ENCODE measurements at regions not wholly inside any gene's neighbourhood (a gene's known extent, or its start where the extent isn't known, plus 50 kb on each side); places are given as distances from the start of the nearest gene placed in this dataset.
A peak's percentile ranks its signal among the peaks of the same experiment; 100 is the strongest.

DNA sequence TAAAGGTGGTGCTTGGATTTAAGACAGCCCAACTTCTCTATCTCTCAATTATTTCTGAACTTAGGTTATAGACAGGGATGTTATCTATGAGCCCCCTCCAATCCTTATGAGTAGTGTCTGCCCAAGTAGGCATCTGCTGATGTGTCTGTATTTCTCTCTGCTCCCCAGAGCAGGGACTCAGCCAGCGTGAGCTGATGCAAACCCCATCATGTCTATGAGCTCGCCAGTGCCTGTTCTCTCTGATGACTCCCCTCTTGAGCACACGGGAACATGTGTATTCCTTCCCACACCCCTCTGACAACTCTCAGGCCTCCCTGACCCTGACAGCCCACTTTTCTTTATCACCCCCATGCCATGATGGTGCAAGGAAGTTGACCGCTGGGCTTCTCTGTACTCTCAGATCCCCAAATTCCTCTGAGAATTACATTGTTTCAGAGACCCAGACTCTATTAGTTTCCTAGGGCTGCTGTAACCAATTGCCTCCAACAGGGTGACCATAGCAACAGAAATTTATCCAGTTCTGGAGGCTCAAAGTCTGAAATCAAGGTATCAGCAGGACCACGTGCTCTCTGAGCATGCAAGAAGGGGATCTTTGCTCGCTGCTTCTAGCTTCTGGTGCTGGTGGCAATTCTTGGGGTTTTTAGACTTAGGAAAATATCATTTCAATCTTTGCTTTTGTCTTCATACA lies 73.5 kb upstream of the ST8SIA2 start:
- Histone ChIP-seq H3K27ac (ENCODE audit: low read depth in 2 of 2, low read length in 2 of 2) (no peak overlapping the region), H3K9me3 (ENCODE audit: control insufficient read depth in 2 of 3, insufficient read depth in 1 of 3, low read length in 3 of 3) (no peaks in the 10 kb centered on the region), H3K36me3 (ENCODE audit: control insufficient read depth in 2 of 3, insufficient read depth in 3 of 3, low read length in 3 of 3) (no peaks in the 10 kb centered on the region), H3K4me3 (ENCODE audit: low read length in 3 of 3) (no peak overlapping the region), H3K9ac (ENCODE audit: low read length in 3 of 3) (no peak overlapping the region), H3K27me3 (ENCODE audit: control insufficient read depth, insufficient read depth, low read length) (no peaks in the 10 kb centered on the region), H3K4me1 (ENCODE audit: control insufficient read depth in 2 of 3, insufficient read depth in 2 of 3, low read depth in 1 of 3, low read length in 3 of 3) (no peaks in the 10 kb centered on the region)
- no peak for DNase-seq
- TF ChIP-seq CTCF (IDR thresholded peaks at IDR 0.05; ENCODE audit: borderline replicate concordance, extremely low read depth, insufficient read depth), result no peak
- no peak for FAIRE-seq
- intact Hi-C loops (cut with DNase I), result no loop called here

DNA sequence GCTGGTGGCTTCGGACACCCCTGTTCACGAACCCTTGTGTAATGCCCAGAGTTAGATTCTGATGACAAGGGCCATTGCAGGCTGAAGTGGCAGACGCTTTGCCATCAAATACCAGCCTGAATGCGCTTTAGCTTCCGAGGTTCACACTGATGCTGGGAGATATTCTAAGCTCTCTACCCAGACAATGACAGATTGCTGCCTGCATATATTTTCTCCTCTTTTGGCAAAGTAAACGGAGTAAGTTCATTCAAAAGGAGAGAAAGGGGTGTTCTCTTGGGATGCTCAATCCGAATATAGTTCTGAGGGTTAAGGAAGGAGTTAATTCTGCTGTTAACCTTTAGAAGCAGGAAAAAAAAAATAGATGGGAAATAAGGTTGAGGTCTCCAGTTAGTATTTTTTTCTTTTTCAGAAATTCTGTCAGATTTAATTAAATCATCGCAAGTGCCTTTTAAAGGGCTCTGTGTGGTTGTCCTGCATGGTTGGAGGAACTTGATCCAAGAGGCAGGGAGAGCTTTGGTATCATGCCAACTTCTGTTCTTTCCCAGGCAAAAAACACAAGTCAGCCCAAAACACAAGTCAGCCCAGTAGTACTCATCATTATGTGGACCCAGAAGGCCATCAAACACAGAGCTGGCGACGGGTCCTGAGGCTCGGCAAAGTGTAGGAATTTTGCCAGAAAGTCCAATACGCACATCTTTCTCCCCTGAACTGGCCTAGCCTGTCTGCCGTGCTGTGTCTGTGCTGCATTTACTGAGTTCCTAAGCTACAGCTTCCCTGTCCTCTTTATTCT lies 70.9 kb upstream of the ST8SIA2 start:
- DNase-seq (peak in 1 of 5 donors; percentile 29), FAIRE-seq (no peak)
- Histone ChIP-seq H3K27me3 (ENCODE audit: control insufficient read depth, insufficient read depth, low read length) (no peaks in the 10 kb centered on the region), H3K27ac (ENCODE audit: low read depth in 2 of 2, low read length in 2 of 2) (no peak overlapping the region), H3K9ac (ENCODE audit: low read length in 3 of 3) (no peak overlapping the region), H3K4me1 (ENCODE audit: control insufficient read depth in 2 of 3, insufficient read depth in 2 of 3, low read depth in 1 of 3, low read length in 3 of 3) (no peaks in the 10 kb centered on the region), H3K36me3 (ENCODE audit: control insufficient read depth in 2 of 3, insufficient read depth in 3 of 3, low read length in 3 of 3) (no peaks in the 10 kb centered on the region), H3K4me3 (ENCODE audit: low read length in 3 of 3) (no peak overlapping the region), H3K9me3 (ENCODE audit: control insufficient read depth in 2 of 3, insufficient read depth in 1 of 3, low read length in 3 of 3) (no peaks in the 10 kb centered on the region)
- TF ChIP-seq CTCF (IDR thresholded peaks at IDR 0.05; ENCODE audit: borderline replicate concordance, extremely low read depth, insufficient read depth), result no peak
- intact Hi-C loops (cut with DNase I), result no loop called here

DNA sequence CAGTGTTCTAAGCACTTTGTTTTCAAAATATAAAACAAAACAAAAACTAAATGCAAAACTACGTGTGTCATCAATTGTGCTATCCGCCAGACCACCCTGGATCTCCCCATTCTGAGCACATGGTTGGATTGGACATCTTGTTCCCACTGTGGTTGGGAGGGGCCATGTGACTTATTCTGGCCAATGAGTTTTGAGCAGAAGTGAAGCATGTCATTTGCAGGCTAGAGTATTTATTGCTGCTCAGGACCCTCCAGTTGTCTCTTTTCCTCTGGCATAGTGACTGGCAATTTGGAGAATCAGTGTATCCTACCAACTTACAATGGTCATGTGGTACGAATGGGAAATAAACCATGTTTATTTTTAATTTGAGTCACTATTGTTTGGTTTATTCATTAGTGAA lies 70.2 kb upstream of the ST8SIA2 start:
- no peaks in the 10 kb centered on the region for H3K4me1 ChIP-seq (ENCODE audit: control insufficient read depth in 2 of 3, insufficient read depth in 2 of 3, low read depth in 1 of 3, low read length in 3 of 3)
- no peak overlapping the region for H3K27ac ChIP-seq (ENCODE audit: low read depth in 2 of 2, low read length in 2 of 2)
- TF ChIP-seq CTCF (IDR thresholded peaks at IDR 0.05; ENCODE audit: borderline replicate concordance, extremely low read depth, insufficient read depth), result no peak
- no peaks in the 10 kb centered on the region for H3K9me3 ChIP-seq (ENCODE audit: control insufficient read depth in 2 of 3, insufficient read depth in 1 of 3, low read length in 3 of 3)
- no peak overlapping the region for H3K9ac ChIP-seq (ENCODE audit: low read length in 3 of 3)
- H3K36me3 ChIP-seq (ENCODE audit: control insufficient read depth in 2 of 3, insufficient read depth in 3 of 3, low read length in 3 of 3), result no peaks in the 10 kb centered on the region
- H3K27me3 ChIP-seq (ENCODE audit: control insufficient read depth, insufficient read depth, low read length), result no peaks in the 10 kb centered on the region
- no peak overlapping the region for H3K4me3 ChIP-seq (ENCODE audit: low read length in 3 of 3)
- intact Hi-C loops (cut with DNase I), result no loop called here
- FAIRE-seq (no peak), DNase-seq (no peak)

Measured in kidney (tissue), 13 donors.